Fibroblast of the aortic adventitia (primary cell): ENCODE measurements at regions not wholly inside any gene's neighbourhood (a gene's known extent, or its start where the extent isn't known, plus 50 kb on each side); places are given as distances from the start of the nearest gene placed in this dataset.
"Not testable (repeated sequence)": the region's sequence is repeated elsewhere in the genome, so short reads cannot be mapped to it uniquely, and the experiment has no call there.

Experiments used
- DNase-seq: peaks from one replicate; pipeline ENCODE4 v3.0.0-alpha.2; 2010; ENCODE audit warnings: low read depth
- H3K4me3 ChIP-seq: 2 replicates; pipeline ENCODE4 v1.5.1; 2011; ENCODE audit warnings: low read depth, mild to moderate bottlenecking, control low read depth, low read length, moderate library complexity
- TF ChIP-seq, protein P1 (sequence below): IDR thresholded peaks from 2 replicates; pipeline ENCODE4 v1.5.1; 2011; ENCODE audit warnings: mild to moderate bottlenecking, low read length, control low read depth, inconsistent platforms; ENCODE audit not compliant: insufficient read depth

- TF ChIP-seq, protein P1, sequence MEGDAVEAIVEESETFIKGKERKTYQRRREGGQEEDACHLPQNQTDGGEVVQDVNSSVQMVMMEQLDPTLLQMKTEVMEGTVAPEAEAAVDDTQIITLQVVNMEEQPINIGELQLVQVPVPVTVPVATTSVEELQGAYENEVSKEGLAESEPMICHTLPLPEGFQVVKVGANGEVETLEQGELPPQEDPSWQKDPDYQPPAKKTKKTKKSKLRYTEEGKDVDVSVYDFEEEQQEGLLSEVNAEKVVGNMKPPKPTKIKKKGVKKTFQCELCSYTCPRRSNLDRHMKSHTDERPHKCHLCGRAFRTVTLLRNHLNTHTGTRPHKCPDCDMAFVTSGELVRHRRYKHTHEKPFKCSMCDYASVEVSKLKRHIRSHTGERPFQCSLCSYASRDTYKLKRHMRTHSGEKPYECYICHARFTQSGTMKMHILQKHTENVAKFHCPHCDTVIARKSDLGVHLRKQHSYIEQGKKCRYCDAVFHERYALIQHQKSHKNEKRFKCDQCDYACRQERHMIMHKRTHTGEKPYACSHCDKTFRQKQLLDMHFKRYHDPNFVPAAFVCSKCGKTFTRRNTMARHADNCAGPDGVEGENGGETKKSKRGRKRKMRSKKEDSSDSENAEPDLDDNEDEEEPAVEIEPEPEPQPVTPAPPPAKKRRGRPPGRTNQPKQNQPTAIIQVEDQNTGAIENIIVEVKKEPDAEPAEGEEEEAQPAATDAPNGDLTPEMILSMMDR: no peak
- no peak for DNase-seq
- H3K4me3 ChIP-seq: no peak overlapping the region
Observed at GRCh38 chr10:28180654-28181053, 122.2 kb downstream of the MPP7 start.

DNA sequence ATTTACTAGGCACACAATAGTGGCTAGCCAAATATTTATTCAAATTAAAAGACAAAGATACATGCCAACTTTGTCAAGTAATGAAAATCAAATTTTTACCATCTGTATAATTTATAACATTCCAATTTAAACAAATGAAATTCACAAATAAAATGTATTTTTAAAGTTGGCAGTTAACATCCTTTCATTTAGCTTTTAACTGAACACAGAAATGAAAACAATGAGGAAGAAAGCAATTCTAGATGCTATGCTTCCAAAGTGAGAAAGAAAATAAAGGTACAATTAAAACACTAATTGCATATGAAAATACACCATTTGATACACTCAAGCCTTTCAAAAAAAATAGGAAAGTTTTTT is 123.1 kb downstream of the MPP7 start:
- DNase-seq: no peak
- no peak overlapping the region for H3K4me3 ChIP-seq
- TF ChIP-seq, protein P1: no peak

DNA sequence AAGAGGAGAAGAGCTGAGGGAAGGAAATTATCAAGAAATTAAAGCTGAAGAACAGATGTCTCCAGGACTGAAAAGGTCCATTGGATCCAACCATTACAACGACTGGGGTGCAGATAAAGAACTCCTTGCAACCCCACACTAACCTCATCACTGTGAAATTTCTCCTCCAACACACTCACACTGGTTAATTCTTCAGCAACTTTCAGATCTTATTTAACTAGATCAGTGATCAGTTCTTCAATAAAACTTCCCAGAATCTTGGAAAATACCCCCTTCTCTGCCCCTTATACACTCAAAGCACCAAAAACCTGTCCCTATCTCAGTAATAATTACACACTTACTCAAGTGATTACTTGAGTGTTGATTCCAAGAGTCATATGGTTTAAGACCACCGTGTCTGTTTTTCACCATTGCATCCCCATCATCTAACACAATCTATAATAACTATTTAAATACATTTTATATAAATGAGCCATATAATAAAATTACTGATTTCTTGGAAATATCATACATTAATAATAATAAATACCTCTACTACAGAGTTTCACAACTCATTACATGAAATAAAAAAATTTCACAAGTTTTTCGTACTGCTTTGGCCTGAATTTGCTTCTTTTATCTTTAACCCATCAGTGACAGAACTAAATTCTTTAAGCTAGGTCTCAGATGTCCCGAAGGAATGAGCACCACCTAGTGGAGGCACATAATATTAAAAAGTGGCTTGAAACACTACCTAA is 123.7 kb downstream of the MPP7 start:
- H3K4me3 ChIP-seq: no peak overlapping the region

DNA sequence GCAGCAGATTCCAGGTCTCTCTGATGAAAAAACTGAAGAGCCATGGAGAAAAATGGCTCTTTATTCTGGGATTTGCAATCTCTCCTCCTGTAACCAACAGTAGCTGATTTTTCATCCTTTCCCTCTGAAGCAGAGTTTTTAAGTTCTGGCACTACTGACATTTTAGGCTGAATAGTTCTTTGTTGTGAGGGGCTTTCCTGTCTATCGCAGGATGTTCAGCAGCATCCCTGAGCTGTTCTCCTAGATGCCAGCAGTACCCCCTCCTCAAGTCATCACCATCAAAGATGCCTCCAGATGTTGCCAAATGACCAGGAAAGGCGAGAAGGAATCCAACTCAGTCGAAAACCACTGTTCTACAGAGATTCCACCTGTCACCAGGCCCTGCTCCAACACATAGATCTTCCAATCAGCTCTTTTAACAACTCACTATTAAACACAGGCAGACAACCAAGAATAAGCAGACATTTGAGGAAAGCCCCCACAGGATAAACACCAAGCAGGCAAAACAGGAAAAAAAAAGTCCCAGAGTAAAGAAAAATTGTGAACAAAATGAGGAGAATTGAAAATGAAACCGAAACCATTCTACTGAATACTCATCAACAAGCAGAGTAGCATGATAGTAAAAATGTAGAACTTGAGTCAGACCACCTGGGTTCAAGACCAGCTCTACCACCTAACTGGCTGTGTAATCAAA is 124.8 kb downstream of the MPP7 start:
- TF ChIP-seq, protein P1: no peak
- DNase-seq: peak; percentile 19
- H3K4me3 ChIP-seq: peak overlapping the region; percentile 35

More for the DNA sequence above, 123.7 kb downstream of the MPP7 start:
- DNase-seq: peak; percentile 70
- TF ChIP-seq, protein P1: peak; percentile 70

- DNase-seq, H3K4me3 ChIP-seq: not testable (repeated sequence)
Observed at GRCh38 chr10:28176498-28176897, 126.4 kb downstream of the MPP7 start.

DNA sequence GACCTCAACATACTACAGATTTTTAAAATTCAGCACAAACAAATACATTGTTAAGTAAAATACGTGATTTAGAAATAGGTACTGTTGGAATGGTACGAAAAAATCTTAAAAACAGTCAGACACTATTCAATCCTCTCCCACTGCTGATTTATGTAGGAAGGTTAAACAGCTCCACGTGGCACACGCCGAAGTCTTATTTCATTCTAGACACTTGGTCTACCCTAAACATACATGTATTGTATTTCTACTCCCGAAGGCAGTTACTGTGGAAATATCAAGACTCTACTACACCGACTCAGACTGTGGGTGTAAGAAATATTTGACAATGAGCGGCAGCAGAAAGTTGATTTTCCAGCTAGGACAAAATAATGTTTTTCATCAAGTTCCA is 130.6 kb downstream of the MPP7 start:
- TF ChIP-seq, protein P1: no peak
- DNase-seq: no peak
- H3K4me3 ChIP-seq: no peak overlapping the region

- no peak overlapping the region for H3K4me3 ChIP-seq
- TF ChIP-seq, protein P1: no peak
- DNase-seq: peak; percentile 39
Observed at GRCh38 chr10:28171468-28172222, 131.2 kb downstream of the MPP7 start.
